ENCODE measurements at regions not wholly inside any gene's neighbourhood (a gene's known extent, or its start where the extent isn't known, plus 50 kb on each side); places are given as distances from the start of the nearest gene placed in this dataset.

- TF ChIP-seq MXI1 (conservative IDR thresholded peaks at IDR 0.05; ENCODE audit: poor library complexity, severe bottlenecking), result no peak
- TF ChIP-seq, protein P1, sequence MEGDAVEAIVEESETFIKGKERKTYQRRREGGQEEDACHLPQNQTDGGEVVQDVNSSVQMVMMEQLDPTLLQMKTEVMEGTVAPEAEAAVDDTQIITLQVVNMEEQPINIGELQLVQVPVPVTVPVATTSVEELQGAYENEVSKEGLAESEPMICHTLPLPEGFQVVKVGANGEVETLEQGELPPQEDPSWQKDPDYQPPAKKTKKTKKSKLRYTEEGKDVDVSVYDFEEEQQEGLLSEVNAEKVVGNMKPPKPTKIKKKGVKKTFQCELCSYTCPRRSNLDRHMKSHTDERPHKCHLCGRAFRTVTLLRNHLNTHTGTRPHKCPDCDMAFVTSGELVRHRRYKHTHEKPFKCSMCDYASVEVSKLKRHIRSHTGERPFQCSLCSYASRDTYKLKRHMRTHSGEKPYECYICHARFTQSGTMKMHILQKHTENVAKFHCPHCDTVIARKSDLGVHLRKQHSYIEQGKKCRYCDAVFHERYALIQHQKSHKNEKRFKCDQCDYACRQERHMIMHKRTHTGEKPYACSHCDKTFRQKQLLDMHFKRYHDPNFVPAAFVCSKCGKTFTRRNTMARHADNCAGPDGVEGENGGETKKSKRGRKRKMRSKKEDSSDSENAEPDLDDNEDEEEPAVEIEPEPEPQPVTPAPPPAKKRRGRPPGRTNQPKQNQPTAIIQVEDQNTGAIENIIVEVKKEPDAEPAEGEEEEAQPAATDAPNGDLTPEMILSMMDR (IDR thresholded peaks at IDR 0.05; ENCODE audit: poor library complexity, severe bottlenecking), result no peak
- TF ChIP-seq, protein P2, sequence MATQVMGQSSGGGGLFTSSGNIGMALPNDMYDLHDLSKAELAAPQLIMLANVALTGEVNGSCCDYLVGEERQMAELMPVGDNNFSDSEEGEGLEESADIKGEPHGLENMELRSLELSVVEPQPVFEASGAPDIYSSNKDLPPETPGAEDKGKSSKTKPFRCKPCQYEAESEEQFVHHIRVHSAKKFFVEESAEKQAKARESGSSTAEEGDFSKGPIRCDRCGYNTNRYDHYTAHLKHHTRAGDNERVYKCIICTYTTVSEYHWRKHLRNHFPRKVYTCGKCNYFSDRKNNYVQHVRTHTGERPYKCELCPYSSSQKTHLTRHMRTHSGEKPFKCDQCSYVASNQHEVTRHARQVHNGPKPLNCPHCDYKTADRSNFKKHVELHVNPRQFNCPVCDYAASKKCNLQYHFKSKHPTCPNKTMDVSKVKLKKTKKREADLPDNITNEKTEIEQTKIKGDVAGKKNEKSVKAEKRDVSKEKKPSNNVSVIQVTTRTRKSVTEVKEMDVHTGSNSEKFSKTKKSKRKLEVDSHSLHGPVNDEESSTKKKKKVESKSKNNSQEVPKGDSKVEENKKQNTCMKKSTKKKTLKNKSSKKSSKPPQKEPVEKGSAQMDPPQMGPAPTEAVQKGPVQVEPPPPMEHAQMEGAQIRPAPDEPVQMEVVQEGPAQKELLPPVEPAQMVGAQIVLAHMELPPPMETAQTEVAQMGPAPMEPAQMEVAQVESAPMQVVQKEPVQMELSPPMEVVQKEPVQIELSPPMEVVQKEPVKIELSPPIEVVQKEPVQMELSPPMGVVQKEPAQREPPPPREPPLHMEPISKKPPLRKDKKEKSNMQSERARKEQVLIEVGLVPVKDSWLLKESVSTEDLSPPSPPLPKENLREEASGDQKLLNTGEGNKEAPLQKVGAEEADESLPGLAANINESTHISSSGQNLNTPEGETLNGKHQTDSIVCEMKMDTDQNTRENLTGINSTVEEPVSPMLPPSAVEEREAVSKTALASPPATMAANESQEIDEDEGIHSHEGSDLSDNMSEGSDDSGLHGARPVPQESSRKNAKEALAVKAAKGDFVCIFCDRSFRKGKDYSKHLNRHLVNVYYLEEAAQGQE (IDR thresholded peaks at IDR 0.05; ENCODE audit: borderline replicate concordance), result no peak
- no peak for TF ChIP-seq EZH2 (IDR thresholded peaks at IDR 0.05; ENCODE audit: borderline replicate concordance, insufficient read depth, low read length, poor library complexity, severe bottlenecking)
- no peak for TF ChIP-seq POLR2AphosphoS5 (IDR thresholded peaks at IDR 0.05)
- TF ChIP-seq EP300 (conservative IDR thresholded peaks at IDR 0.05; ENCODE audit: poor library complexity, severe bottlenecking), result no peak
- no peak for TF ChIP-seq TAF1 (IDR thresholded peaks at IDR 0.05; ENCODE audit: low read depth)
- no peak for TF ChIP-seq RAD21 (conservative IDR thresholded peaks at IDR 0.05)
These were observed 386.2 kb downstream of the HHIPL2 start for GRCh38 chr1:222161676-222162075.

Data from neural cell (in vitro differentiated cells).